GM19324 (cell line): ENCODE measurements at regions not wholly inside any gene's neighbourhood (a gene's known extent, or its start where the extent isn't known, plus 50 kb on each side); places are given as distances from the start of the nearest gene placed in this dataset.

Source experiments
- ATAC-seq: cut with Tn5 transposase; IDR thresholded peaks from one replicate; pipeline ENCODE4 v1.9.1; 2021; ENCODE audit warnings: mild to moderate bottlenecking, moderate library complexity; ENCODE audit not compliant: unreplicated experiment, low FRiP score

- no peak for ATAC-seq
These were observed 330.8 kb upstream of the NFE2L3 start for GRCh38 chr7:25821225-25821624.

- no peak for ATAC-seq
These were observed 329.2 kb upstream of the NFE2L3 start for GRCh38 chr7:25822823-25823222.

- peak; percentile 44 for ATAC-seq
These were observed 328.4 kb upstream of the NFE2L3 start for GRCh38 chr7:25823571-25823970.

- no peak for ATAC-seq
These were observed 323.5 kb upstream of the NFE2L3 start for GRCh38 chr7:25828468-25828867.

DNA sequence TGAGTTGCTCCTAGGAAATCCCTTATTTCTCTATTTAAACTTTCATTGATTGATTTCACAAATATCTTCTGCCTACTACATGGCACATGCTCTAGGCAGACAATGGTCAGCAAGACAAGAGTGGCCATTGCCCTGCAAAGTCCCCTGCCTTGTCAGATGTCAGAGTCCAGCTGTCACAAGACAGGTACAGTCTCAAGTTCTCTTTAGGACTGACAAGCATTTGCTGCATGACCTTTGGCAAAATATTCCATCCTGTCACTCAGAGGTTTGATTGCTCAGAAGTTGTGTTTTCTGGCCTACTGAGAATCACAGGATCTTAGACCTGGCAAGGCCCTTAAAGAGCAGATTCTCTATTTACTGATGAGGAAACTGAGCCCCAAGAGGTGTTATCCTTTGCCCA, 322.3 kb upstream of the NFE2L3 start:
- no peak for ATAC-seq

GRCh38 chr7:25830215-25830614, 321.8 kb upstream of the NFE2L3 start:
- no peak for ATAC-seq

GRCh38 chr7:25831062-25831691, 320.8 kb upstream of the NFE2L3 start:
- ATAC-seq: no peak

GRCh38 chr7:25831831-25832411, 320.1 kb upstream of the NFE2L3 start:
- no peak for ATAC-seq

DNA sequence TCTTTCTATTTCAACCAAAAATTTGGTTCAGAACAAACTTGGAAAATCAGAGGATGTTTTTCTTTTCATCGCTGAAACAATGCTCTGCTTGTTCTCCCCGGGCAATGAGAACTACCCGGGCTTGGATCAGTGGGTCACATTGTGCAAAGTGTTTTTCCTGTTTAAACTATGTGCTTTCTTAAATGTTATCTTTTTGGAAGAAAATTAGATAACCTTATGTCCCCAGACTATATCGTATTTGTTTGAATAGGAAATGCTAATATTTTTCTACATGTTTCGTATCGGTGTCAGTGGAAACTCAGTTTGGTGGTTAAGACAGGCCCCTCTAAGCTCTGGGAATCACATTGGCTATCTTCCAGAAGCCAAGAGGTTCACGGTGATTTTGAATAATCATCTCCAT, 319.5 kb upstream of the NFE2L3 start:
- no peak for ATAC-seq

DNA sequence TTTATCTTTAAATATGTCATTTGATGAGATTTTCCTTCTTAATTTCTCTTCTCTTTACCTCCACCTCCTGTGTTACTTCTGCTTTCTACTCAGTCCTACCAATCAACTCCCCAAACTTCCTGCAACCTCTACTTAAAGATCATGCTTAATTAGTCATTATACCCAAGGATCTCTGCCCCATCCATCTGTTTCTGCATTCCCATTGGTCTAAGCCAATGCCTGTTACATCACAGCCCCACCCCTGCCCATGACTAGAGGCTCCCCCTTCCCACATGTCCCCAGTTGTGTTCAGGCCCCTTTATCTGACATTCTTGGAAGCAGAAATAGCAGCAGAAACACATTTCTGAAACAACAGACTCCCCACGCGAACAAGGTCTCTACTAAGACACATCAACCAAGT, 319.1 kb upstream of the NFE2L3 start:
- ATAC-seq: no peak

DNA sequence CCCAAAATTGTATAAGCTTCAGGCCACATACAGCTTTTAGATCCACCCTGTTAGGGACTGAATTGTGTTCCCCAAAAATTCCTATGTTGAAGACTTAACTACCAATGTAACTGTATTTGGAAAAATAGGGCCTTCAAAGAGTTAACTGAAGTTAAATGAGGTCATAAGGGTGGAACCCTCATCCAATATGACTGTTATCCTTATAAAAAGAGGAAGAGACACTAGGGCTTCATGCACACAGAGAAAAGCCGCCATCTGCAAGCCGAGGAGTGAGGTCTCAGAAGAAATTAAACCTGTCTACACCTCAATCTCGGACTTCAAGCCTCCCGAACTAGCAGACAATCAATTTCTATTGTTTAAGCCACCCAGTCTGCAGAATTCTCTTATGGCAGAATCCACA, 317.9 kb upstream of the NFE2L3 start:
- no peak for ATAC-seq

DNA sequence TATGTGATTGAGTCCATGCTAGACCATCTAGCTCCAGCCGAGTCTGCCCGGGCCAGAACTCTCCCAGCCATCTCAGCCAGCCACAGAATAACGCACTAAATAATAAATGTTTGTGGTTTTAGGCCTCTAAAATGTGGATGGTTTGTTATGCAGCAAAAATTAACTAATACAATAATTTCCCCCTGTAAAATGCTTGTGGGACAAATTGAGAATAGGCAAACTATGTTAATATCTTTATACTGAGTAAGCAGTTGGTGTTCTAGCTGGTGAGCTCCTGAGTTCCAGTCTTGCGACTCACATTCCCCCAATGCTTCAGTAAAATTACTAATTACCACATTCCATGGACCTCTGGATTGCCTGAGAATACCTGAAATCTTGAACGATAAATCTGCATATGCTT, 316.8 kb upstream of the NFE2L3 start:
- ATAC-seq: no peak

DNA sequence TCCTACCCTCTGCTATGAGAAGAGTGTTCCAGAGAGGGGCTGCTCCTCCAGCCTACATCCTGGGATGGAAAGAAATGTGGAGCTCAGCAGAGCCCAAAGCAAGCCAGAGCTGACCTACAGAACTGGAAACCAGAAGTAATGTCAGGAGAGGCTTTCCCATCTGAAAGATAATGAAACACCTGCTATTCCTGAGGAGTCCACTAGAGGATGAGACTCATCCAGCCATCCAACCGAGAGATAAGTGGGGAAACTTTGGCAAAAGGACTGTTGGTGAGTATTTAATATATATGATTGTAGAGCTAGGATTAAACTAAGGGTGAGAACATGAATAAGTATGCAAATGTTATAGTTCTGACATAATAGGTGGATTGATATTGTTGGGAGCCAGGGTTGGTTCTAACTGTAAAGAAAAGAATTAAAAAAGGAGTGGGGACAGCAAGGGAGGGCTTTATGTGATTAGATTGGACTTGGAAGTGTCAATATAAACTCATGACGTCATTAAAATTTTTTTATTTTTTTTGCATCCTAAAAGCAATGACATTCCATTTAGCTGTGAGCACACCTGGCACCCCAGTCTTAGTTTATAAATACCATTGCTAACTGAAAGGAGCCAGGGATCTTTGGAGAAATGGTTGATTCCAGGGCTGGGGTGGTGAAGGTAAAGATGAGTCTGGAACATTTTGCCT, 312.8 kb upstream of the NFE2L3 start:
- no peak for ATAC-seq

- ATAC-seq: no peak
These were observed 311.7 kb upstream of the NFE2L3 start for GRCh38 chr7:25840209-25840792.

GRCh38 chr7:25841575-25841974, 310.4 kb upstream of the NFE2L3 start:
- ATAC-seq: no peak

- no peak for ATAC-seq
These were observed 309.7 kb upstream of the NFE2L3 start for GRCh38 chr7:25842201-25842733.

GRCh38 chr7:25843467-25843866, 308.5 kb upstream of the NFE2L3 start:
- no peak for ATAC-seq

- no peak for ATAC-seq
These were observed 307.7 kb upstream of the NFE2L3 start for GRCh38 chr7:25844102-25844870.

GRCh38 chr7:25845464-25845863, 306.5 kb upstream of the NFE2L3 start:
- ATAC-seq: no peak

GRCh38 chr7:25846722-25847121, 305.3 kb upstream of the NFE2L3 start:
- no peak for ATAC-seq
